ENCODE measurements at regions not wholly inside any gene's neighbourhood (a gene's known extent, or its start where the extent isn't known, plus 50 kb on each side); places are given as distances from the start of the nearest gene placed in this dataset.
"Not testable (repeated sequence)": the region's sequence is repeated elsewhere in the genome, so short reads cannot be mapped to it uniquely, and the experiment has no call there.

- no peaks in the 10 kb centered on the region for H3K27me3 ChIP-seq
These were observed 410.5 kb downstream of the KCNRG start for GRCh38 chr13:50425772-50426171.

GRCh38 chr13:50426927-50427326 lies 411.7 kb downstream of the KCNRG start:
- intact Hi-C loops (cut with DNase I) = no loop called here
- no peak for TF ChIP-seq CTCF (IDR thresholded peaks at IDR 0.05)
- no peak overlapping the region for H3K4me3 ChIP-seq

More at GRCh38 chr13:50425772-50426171, 410.5 kb downstream of the KCNRG start:
- no peak overlapping the region for H3K4me3 ChIP-seq
- no peak overlapping the region for H3K27ac ChIP-seq
- TF ChIP-seq CTCF (IDR thresholded peaks at IDR 0.05) = no peak
- no peaks in the 10 kb centered on the region for H3K9me3 ChIP-seq
- H3K36me3 ChIP-seq = no peaks in the 10 kb centered on the region
- DNase-seq (ENCODE audit: low spot score in 2 of 2) = no peak
- H3K4me1 ChIP-seq = peaks cover 4 to 15% of the 10 kb centered on the region in 2 donors
- intact Hi-C loops (cut with DNase I) = no loop called here

GRCh38 chr13:50427511-50427910 lies 412.3 kb downstream of the KCNRG start:
- DNase-seq (ENCODE audit: low spot score in 2 of 2); H3K36me3 ChIP-seq; H3K27ac ChIP-seq; H3K9me3 ChIP-seq; intact Hi-C loops (cut with DNase I); H3K4me1 ChIP-seq; H3K27me3 ChIP-seq; H3K4me3 ChIP-seq: not testable (repeated sequence)

More at GRCh38 chr13:50426927-50427326, 411.7 kb downstream of the KCNRG start:
- H3K27me3 ChIP-seq = no peaks in the 10 kb centered on the region
- DNase-seq (ENCODE audit: low spot score in 2 of 2) = no peak
- no peaks in the 10 kb centered on the region for H3K36me3 ChIP-seq
- no peaks in the 10 kb centered on the region for H3K9me3 ChIP-seq
- H3K27ac ChIP-seq = no peak overlapping the region
- H3K4me1 ChIP-seq = peaks cover 3 to 7% of the 10 kb centered on the region in 2 donors

- no peak for TF ChIP-seq CTCF (IDR thresholded peaks at IDR 0.05)
- Histone ChIP-seq H3K27ac (no peak overlapping the region), H3K4me1 (no peaks in the 10 kb centered on the region), H3K4me3 (no peak overlapping the region), H3K9me3 (no peaks in the 10 kb centered on the region), H3K36me3 (no peaks in the 10 kb centered on the region), H3K27me3 (no peaks in the 10 kb centered on the region)
- intact Hi-C loops (cut with DNase I) = no loop called here
- no peak for DNase-seq (ENCODE audit: low spot score in 2 of 2)
These were observed 413.1 kb downstream of the KCNRG start for GRCh38 chr13:50428183-50428877.

- H3K27ac ChIP-seq = no peak overlapping the region
- H3K9me3 ChIP-seq = no peaks in the 10 kb centered on the region
- intact Hi-C loops (cut with DNase I) = no loop called here
- no peak for TF ChIP-seq CTCF (IDR thresholded peaks at IDR 0.05)
- no peaks in the 10 kb centered on the region for H3K4me1 ChIP-seq
- H3K4me3 ChIP-seq = no peak overlapping the region
- H3K36me3 ChIP-seq = no peaks in the 10 kb centered on the region
- H3K27me3 ChIP-seq = no peaks in the 10 kb centered on the region
- no peak for DNase-seq (ENCODE audit: low spot score in 2 of 2)
These were observed 408.5 kb downstream of the DLEU7 start for GRCh38 chr13:50435011-50435410.

- no peaks in the 10 kb centered on the region for H3K4me1 ChIP-seq
- no peaks in the 10 kb centered on the region for H3K9me3 ChIP-seq
- no peak overlapping the region for H3K27ac ChIP-seq
- no peak for TF ChIP-seq CTCF (IDR thresholded peaks at IDR 0.05)
- intact Hi-C loops (cut with DNase I) = no loop called here
- H3K27me3 ChIP-seq = no peaks in the 10 kb centered on the region
- no peak for DNase-seq (ENCODE audit: low spot score in 2 of 2)
- no peaks in the 10 kb centered on the region for H3K36me3 ChIP-seq
- no peak overlapping the region for H3K4me3 ChIP-seq
These were observed 406.2 kb downstream of the DLEU7 start for GRCh38 chr13:50437252-50437651.
